ENCODE measurements at regions not wholly inside any gene's neighbourhood (a gene's known extent, or its start where the extent isn't known, plus 50 kb on each side); places are given as distances from the start of the nearest gene placed in this dataset.

DNA sequence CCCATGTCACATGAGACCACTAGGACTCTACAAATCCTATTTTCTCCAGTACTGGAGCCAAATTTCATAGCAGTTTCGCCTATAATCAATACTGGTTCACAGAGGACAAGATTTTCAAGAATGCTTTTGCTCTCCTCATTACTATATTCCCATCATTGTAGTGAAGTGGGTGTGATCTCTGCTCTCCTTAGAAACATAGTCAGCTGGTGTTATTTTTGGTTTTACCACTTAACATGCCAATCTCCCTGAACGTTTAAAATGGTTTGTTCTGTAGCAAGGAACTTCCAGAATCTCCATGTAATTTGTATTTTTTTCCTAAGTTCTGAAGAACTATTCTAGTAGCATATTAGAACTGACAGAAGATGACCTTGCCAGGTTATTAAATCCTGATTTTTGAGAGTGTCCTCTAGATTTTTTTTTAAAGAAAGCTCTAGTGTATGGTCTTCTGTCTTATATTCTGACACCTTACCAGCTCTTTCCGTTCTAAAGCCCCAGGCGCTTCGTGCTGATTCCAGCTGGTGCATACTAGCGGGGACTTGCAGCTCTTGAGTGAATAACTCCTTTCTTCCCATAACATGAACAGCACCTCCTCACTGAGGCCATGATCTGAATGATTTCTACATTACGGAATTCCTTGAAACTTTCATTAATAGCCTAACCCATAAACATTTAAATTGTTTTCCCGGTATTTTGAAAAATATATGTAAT, 1372.9 kb downstream of the TECRL start:
- no peak overlapping the region for H3K4me3 ChIP-seq (ENCODE audit: low read depth, low read length)
- DNase-seq (ENCODE audit: low read depth), result no peak
- no peak for TF ChIP-seq CTCF (IDR thresholded peaks at IDR 0.05; ENCODE audit: low read depth, low read length, missing control alignments)

DNA sequence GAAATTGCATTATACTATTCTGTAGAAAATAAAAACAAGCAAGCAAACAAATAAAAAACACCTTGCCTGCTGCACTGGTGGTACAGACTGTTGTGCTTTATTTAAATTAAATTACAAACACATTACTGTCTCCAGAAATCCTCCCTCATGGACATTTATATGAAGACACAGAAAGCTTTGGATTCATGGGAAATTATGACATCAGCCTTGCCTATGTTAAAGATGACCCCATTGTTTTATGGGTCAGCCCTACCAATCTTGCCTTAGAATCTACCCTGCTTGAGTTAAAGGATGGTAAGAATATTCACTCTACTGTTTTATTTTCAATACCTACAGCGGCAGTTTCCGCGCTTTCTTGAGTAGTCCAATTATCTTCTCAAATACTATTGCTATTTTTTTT, 1379.9 kb downstream of the TECRL start:
- no peak overlapping the region for H3K4me3 ChIP-seq (ENCODE audit: low read depth, low read length)
- no peak for DNase-seq (ENCODE audit: low read depth)
- TF ChIP-seq CTCF (IDR thresholded peaks at IDR 0.05; ENCODE audit: low read depth, low read length, missing control alignments), result no peak

GRCh38 chr4:63020661-63021060, 1388.6 kb downstream of the TECRL start:
- H3K4me3 ChIP-seq (ENCODE audit: low read depth, low read length), result no peak overlapping the region
- DNase-seq (ENCODE audit: low read depth), result no peak
- TF ChIP-seq CTCF (IDR thresholded peaks at IDR 0.05; ENCODE audit: low read depth, low read length, missing control alignments), result no peak

- no peak overlapping the region for H3K4me3 ChIP-seq (ENCODE audit: low read depth, low read length)
- no peak for DNase-seq (ENCODE audit: low read depth)
- no peak for TF ChIP-seq CTCF (IDR thresholded peaks at IDR 0.05; ENCODE audit: low read depth, low read length, missing control alignments)
Measured at GRCh38 chr4:63017300-63017699, 1392.0 kb downstream of the TECRL start.

- no peak for TF ChIP-seq CTCF (IDR thresholded peaks at IDR 0.05; ENCODE audit: low read depth, low read length, missing control alignments)
- H3K4me3 ChIP-seq (ENCODE audit: low read depth, low read length), result no peak overlapping the region
- DNase-seq (ENCODE audit: low read depth), result no peak
Measured at GRCh38 chr4:62970846-62971245, 1438.4 kb downstream of the TECRL start.

DNA sequence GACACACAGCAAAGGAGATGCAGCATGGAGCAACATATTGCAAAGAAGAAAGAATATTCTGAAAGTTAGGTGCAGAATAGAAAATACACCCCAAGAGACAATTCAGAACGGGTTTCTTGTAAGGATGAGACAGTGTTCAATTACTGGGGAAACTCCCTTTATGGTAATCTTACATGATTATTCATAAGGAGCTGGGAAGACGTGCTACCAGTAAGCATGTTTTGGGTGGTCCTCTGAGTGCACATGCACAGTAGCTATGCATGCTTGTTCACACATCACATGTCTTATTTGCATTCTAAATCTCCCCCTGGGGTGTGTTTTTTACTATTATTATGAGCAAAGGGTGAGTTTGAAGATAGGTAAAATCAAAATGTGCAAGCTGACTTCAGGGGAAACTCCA, 1448.8 kb downstream of the TECRL start:
- no peak overlapping the region for H3K4me3 ChIP-seq (ENCODE audit: low read depth, low read length)
- TF ChIP-seq CTCF (IDR thresholded peaks at IDR 0.05; ENCODE audit: low read depth, low read length, missing control alignments), result no peak
- DNase-seq (ENCODE audit: low read depth), result no peak

DNA sequence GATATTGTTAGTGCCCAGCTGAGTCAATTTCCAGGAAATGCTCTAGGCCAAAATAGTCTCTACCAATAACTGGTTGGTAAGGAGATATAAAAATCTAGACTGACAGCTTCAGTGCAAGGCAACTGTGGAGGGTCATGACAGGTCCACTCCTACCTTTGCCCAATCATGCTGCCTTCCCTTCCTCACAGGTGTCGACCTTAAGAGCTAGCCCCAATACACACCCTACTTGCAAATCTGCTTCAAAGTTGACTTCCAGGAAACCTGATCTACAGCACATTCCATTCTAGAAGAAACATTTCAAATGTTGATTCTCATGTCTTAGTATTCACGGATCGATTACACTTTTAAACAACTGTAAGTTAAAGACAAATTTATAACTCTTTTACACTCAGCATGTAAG, 1455.5 kb downstream of the TECRL start:
- no peak for DNase-seq (ENCODE audit: low read depth)
- no peak for TF ChIP-seq CTCF (IDR thresholded peaks at IDR 0.05; ENCODE audit: low read depth, low read length, missing control alignments)
- H3K4me3 ChIP-seq (ENCODE audit: low read depth, low read length), result no peak overlapping the region

Data from GM12864 (cell line).